ENCODE measurements at regions not wholly inside any gene's neighbourhood (a gene's known extent, or its start where the extent isn't known, plus 50 kb on each side); places are given as distances from the start of the nearest gene placed in this dataset.

- Histone ChIP-seq H3K27ac (ENCODE audit: control insufficient read depth, insufficient read depth, low read length) (no peak overlapping the region), H3K4me2 (ENCODE audit: control insufficient read depth, extremely low read depth, insufficient read depth, low read depth, low read length) (no peak overlapping the region), H3K4me1 (ENCODE audit: control insufficient read depth, extremely low read depth, insufficient read depth, low read length) (no peaks in the 10 kb centered on the region), H2AFZ (ENCODE audit: control insufficient read depth, low read length) (no peak overlapping the region), H3K36me3 (ENCODE audit: control insufficient read depth in 2 of 2, extremely low read depth in 1 of 2, insufficient read depth in 2 of 2, low read length in 2 of 2) (no peaks in the 10 kb centered on the region), H3K9me3 (ENCODE audit: control insufficient read depth, low read depth, low read length) (no peaks in the 10 kb centered on the region), H3K9me1 (ENCODE audit: control insufficient read depth, extremely low read depth, insufficient read depth, low read length) (no peaks in the 10 kb centered on the region), H4K20me1 (ENCODE audit: control insufficient read depth, extremely low read depth, insufficient read depth, low read length) (no peaks in the 10 kb centered on the region), H3K9ac (ENCODE audit: control insufficient read depth, extremely low read depth, insufficient read depth, low read length) (no peak overlapping the region), H3K79me2 (ENCODE audit: control insufficient read depth, insufficient read depth, low read length) (no peaks in the 10 kb centered on the region), H3K4me3 (ENCODE audit: control insufficient read depth in 2 of 3, extremely low read depth in 1 of 3, insufficient read depth in 2 of 3, low read depth in 1 of 3, low read length in 3 of 3) (no peak overlapping the region), H3K27me3 (ENCODE audit: control insufficient read depth, extremely low read depth, insufficient read depth, low read length) (no peaks in the 10 kb centered on the region)
- TF ChIP-seq EZH2 (IDR thresholded peaks at IDR 0.05; ENCODE audit: low read length), result no peak
- no peak for TF ChIP-seq CTCF (optimal IDR thresholded peaks at IDR 0.05 in 1 of 3, IDR thresholded peaks at IDR 0.05 in 1 of 3, conservative IDR thresholded peaks at IDR 0.05 in 1 of 3; ENCODE audit: extremely low read depth in 1 of 3, insufficient read depth in 2 of 3, low read length in 3 of 3)
- DNase-seq (ENCODE audit: low read depth, low spot score) (no peak), FAIRE-seq (no peak)
- dilution Hi-C loops (cut with MboI; ENCODE audit: extremely low pct_ligation_motif_present, low sequenced_read_pairs), result no loop called here
These were observed 169.2 kb upstream of the AHR start for GRCh38 chr7:17129218-17129617.

- dilution Hi-C loops (cut with MboI; ENCODE audit: extremely low pct_ligation_motif_present, low sequenced_read_pairs), result no loop called here
- Histone ChIP-seq H3K9ac (ENCODE audit: control insufficient read depth, extremely low read depth, insufficient read depth, low read length) (no peak overlapping the region), H3K79me2 (ENCODE audit: control insufficient read depth, insufficient read depth, low read length) (no peaks in the 10 kb centered on the region), H3K9me1 (ENCODE audit: control insufficient read depth, extremely low read depth, insufficient read depth, low read length) (no peaks in the 10 kb centered on the region), H4K20me1 (ENCODE audit: control insufficient read depth, extremely low read depth, insufficient read depth, low read length) (no peaks in the 10 kb centered on the region), H3K27ac (ENCODE audit: control insufficient read depth, insufficient read depth, low read length) (no peak overlapping the region), H2AFZ (ENCODE audit: control insufficient read depth, low read length) (no peak overlapping the region), H3K36me3 (ENCODE audit: control insufficient read depth in 2 of 2, extremely low read depth in 1 of 2, insufficient read depth in 2 of 2, low read length in 2 of 2) (no peaks in the 10 kb centered on the region), H3K4me3 (ENCODE audit: control insufficient read depth in 2 of 3, extremely low read depth in 1 of 3, insufficient read depth in 2 of 3, low read depth in 1 of 3, low read length in 3 of 3) (no peak overlapping the region), H3K4me1 (ENCODE audit: control insufficient read depth, extremely low read depth, insufficient read depth, low read length) (no peaks in the 10 kb centered on the region), H3K27me3 (ENCODE audit: control insufficient read depth, extremely low read depth, insufficient read depth, low read length) (no peaks in the 10 kb centered on the region), H3K9me3 (ENCODE audit: control insufficient read depth, low read depth, low read length) (no peaks in the 10 kb centered on the region), H3K4me2 (ENCODE audit: control insufficient read depth, extremely low read depth, insufficient read depth, low read depth, low read length) (no peak overlapping the region)
- no peak for TF ChIP-seq EZH2 (IDR thresholded peaks at IDR 0.05; ENCODE audit: low read length)
- TF ChIP-seq CTCF (optimal IDR thresholded peaks at IDR 0.05 in 1 of 3, IDR thresholded peaks at IDR 0.05 in 1 of 3, conservative IDR thresholded peaks at IDR 0.05 in 1 of 3; ENCODE audit: extremely low read depth in 1 of 3, insufficient read depth in 2 of 3, low read length in 3 of 3), result no peak
- DNase-seq (ENCODE audit: low read depth, low spot score) (no peak), FAIRE-seq (no peak)
These were observed 168.0 kb upstream of the AHR start for GRCh38 chr7:17130281-17131059.

All from keratinocyte (primary cell).